ENCODE measurements at regions not wholly inside any gene's neighbourhood (a gene's known extent, or its start where the extent isn't known, plus 50 kb on each side); places are given as distances from the start of the nearest gene placed in this dataset.

DNA sequence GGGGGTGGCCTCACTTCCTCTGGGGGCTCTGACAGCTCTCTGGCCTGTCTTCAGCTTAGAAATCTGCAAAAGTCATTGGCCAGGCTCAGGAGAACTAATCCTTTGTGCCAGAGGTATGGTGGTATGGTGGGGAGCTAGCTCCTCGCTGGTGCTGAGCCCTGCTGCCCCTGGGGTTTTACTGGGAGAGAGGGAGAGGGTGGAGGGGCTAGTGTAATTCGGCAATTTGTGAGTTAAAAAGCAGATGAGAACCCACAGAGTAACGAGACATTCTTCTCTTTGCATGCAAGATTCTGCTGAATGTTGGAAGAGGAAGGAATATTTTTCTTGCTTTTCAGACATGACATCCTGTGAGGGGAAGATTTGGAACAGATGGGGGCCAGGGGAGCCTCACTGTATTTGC is 65.5 kb upstream of the SPRY4 start:
- H3K27ac Mint-ChIP-seq, result no peak overlapping the region
- no peak for ATAC-seq
- H3K36me3 Mint-ChIP-seq, result peaks cover 2 to 3% of the 10 kb centered on the region in 2 donors
- peaks cover 3% of the 10 kb centered on the region in 2 donors for H3K9me3 Mint-ChIP-seq
- DNase-seq (ENCODE audit: low spot score in 2 of 2), result no peak

DNA sequence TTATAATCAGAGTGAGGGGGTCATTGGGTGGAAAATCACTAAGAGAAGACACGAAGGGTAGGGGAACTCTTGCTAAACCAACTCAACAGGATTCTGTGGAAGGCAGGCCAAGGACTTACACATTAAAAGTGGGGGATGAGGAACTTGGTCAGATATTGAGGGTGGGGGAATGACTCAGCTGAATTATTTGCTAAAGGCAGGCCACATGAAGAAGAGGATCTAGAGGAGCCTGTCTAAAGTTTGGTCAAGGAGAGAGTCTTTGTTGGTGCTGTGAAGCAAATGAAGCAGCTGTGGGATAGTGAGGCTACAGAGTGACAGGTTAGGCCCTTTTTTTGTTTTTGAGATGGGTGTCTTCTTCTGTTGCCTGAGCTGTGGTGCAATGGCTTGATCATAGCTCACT is 63.9 kb upstream of the SPRY4 start:
- H3K27ac Mint-ChIP-seq, result peak overlapping the region in 1 of 2 donors; percentile 28
- no peak for ATAC-seq
- no peaks in the 10 kb centered on the region for H3K9me3 Mint-ChIP-seq
- no peak for DNase-seq (ENCODE audit: low spot score in 2 of 2)
- H3K36me3 Mint-ChIP-seq, result no peaks in the 10 kb centered on the region

DNA sequence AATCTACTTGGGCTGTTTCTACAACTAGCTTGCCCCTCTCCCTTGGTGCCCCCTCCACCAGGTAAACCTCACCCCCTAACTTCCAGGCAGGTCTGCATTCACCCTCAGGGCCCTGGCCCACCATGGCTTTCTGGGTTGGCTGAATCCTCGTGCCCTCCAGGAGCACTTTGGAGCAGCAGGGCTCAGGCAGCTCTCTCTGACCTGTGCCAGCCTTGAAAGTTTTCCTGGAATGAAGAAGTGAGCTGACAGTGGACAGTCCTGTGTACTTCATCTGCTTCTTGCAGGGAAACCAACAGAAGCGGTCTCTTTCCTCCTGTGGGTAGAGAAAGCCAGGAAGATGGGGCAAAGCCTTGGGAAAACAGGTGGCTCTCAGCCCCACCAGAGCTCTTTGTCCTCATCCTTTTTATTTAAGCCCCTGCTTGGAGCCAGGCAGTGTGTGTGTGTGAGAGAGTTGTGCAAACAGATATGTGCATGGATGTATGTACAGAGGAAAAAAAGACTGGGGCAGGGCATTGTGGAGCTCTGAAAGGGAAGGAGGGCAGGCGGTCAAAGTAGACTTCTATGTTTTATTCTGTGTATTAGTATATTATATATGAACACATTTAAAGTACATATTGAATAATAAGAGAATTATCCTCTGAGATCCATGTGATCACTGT is 62.3 kb upstream of the SPRY4 start:
- no peaks in the 10 kb centered on the region for H3K9me3 Mint-ChIP-seq
- ATAC-seq (no peak), DNase-seq (ENCODE audit: low spot score in 2 of 2) (no peak)
- H3K27ac Mint-ChIP-seq, result peak overlapping the region in 1 of 2 donors; percentile 36
- H3K36me3 Mint-ChIP-seq, result no peaks in the 10 kb centered on the region

DNA sequence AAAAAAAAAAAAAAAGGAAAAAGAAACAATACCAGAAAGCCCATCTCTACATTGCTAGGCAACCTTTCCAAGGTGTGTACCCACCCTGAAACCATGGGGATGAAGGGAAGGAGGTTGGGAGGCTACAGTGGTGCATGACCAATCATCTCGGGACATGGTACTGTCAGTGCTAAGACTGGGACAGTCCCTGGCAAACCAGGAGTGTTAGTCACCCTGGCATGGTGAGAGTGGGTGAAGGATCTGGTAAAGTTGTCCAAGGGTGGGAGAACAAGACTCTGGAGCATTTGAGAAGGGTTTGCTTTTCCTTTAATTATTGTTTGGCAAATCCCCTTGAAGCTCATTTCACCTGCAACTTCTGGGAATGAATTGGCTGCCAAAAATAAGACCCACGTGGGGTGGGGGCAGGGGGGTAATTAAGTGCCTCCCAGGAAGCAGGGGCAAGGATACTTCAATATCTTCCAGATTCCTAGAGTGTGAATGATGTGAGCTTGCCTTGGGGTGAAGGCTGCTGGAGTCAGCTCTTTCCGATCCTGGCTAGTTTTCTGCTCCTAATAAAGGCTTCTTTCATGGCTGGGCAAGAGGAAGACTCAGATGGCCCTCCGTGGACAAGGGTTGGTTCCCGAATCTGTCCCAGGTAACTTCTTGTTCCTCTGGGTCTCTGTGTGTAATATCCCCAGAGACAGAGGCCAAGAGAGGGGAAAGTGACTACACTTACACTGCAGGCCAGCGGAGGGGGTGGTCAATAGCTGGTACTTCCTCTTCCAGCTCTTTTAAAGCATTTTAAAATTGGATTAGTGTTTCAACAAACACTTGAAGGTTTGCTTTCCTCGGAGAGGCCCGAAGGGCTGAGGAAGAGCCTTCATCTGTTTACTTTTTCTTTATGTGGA is 61.6 kb upstream of the SPRY4 start:
- DNase-seq (ENCODE audit: low spot score in 2 of 2) (no peak), ATAC-seq (peak in 1 of 2 donors; percentile 89)
- Mint-ChIP-seq H3K9me3 (no peaks in the 10 kb centered on the region), H3K27ac (no peak overlapping the region), H3K36me3 (no peaks in the 10 kb centered on the region)

DNA sequence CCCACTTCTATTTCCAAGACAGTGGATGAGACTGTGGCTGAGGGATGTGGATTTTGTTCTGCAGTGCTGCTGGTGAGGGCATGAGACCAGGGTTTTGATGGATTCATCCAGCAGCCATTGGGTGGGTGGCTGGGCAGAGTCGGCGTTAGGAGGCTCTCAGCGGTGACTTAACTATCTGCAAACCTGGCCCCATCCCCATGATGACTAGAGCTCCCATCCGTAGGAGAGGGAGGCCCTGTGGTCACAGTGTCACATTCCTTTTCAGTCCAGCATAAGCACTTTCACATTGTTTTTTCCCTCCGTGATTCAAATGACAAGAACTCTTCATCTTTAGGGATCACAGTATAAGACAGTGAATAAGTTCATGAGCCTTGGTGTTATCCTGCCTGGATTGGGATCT is 60.4 kb upstream of the SPRY4 start:
- no peaks in the 10 kb centered on the region for H3K9me3 Mint-ChIP-seq
- ATAC-seq, result no peak
- no peak for DNase-seq (ENCODE audit: low spot score in 2 of 2)
- H3K36me3 Mint-ChIP-seq, result no peaks in the 10 kb centered on the region
- H3K27ac Mint-ChIP-seq, result no peak overlapping the region

DNA sequence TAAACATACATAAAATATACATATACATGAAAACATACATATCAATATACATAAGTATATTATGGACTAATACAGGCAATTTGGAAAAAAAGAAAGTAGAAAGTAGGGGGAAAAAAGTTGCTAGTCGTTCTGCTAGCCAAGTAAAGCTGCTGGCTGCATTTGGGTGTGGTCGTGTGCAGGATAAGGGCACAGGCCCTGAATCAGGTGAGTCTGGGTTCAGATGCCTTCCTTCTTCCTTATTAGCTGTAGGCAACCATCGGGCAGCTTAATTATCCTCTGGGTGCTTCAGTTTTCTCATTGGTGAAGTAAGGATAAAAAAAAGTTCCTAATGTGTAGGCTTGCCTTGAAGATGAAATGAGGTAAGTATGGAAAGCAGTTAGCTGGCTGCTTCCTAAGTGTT is 59.2 kb upstream of the SPRY4 start:
- DNase-seq (ENCODE audit: low spot score in 2 of 2) (no peak), ATAC-seq (no peak)
- Mint-ChIP-seq H3K9me3 (no peaks in the 10 kb centered on the region), H3K36me3 (no peaks in the 10 kb centered on the region), H3K27ac (no peak overlapping the region)

DNA sequence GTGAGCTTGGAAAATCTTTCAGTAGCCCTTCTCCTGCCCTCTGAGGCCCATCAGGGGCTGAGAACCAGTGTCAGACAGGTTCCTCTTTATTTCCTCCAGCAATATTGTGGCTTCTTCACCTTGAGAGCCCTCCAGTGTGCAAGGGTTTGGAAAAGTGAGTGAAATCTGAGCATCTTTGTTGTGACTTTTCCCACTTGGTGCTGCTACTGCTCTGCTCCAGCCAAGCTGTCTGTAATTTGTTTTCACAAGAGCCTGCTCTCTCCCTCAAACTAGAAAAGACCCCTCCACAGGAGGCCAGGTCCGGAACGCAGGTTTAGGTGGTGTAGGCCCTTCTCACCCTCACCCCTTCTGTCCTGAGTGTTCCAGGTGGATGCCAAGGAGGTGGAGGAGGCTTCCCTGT is 57.4 kb upstream of the SPRY4 start:
- ATAC-seq (no peak), DNase-seq (ENCODE audit: low spot score in 2 of 2) (no peak)
- no peak overlapping the region for H3K27ac Mint-ChIP-seq
- H3K9me3 Mint-ChIP-seq, result no peaks in the 10 kb centered on the region
- no peaks in the 10 kb centered on the region for H3K36me3 Mint-ChIP-seq

DNA sequence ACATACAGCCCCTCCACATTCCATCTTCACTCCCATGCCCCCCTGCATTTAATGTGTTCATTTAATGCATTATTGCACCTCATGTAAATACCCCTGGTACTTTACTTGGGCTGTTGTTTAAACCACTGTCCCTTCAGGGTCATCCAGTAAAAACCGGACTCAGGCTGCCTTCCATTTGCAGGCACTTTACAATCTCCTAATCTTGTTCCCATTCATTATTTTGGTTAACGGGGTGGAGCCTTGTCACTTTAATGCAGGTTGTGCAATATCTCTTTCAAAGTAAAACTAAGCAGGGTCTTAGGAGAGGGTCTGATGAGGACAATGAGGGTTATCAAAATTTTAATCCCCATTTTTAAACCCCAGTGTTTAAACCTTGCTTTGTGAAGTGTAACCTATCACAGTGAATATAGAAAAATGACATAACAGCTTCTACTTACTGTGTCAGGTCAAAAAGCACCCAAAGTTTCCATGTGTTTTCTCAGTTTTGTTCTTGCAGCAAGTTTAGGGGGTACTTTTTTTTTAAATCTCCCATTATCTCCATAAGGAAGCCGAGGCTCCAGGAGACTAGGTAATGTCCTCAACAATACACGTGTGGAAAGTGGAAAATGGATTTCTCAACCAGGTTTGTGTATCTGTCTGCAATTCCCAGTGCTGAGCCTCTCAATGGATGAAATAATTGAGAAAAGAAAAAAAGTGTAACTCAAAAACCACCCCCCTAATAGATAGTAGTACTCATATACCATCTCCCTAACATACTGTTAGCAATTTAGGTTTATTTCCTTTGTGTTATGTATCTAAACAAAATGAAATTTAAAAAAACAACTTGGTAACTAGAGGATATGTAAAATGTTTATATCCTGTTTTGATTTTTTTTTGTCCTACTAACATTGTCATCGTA is 54.2 kb upstream of the SPRY4 start:
- Mint-ChIP-seq H3K9me3 (no peaks in the 10 kb centered on the region), H3K27ac (no peak overlapping the region), H3K36me3 (no peaks in the 10 kb centered on the region)
- DNase-seq (ENCODE audit: low spot score in 2 of 2) (no peak), ATAC-seq (no peak)

DNA sequence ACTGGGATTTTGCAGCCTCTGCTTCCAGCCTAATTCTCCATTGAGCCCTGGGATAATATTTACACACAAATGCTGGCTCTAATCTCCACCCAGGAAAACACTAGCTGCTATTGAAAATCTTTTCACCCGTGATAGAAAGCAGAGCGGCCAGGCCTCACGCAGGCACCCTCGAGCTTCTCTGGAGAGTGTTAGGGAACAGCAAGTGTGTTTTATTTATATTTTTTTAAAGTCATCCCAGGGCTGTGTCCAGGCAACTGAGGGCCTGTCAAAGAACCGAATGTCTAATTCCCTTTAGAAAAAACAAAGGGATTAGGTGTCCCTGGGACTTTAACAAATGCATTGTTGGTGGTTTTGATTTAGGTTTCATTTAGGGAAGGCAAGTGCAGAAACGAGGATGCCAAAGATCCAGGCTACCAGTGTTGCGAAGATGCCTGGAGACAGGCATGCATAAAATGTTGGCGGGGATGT is 51.2 kb upstream of the SPRY4 start:
- DNase-seq (ENCODE audit: low spot score in 2 of 2), result no peak
- no peak overlapping the region for H3K27ac Mint-ChIP-seq
- H3K9me3 Mint-ChIP-seq, result no peaks in the 10 kb centered on the region
- no peaks in the 10 kb centered on the region for H3K36me3 Mint-ChIP-seq
- no peak for ATAC-seq
